ENCODE measurements at regions not wholly inside any gene's neighbourhood (a gene's known extent, or its start where the extent isn't known, plus 50 kb on each side); places are given as distances from the start of the nearest gene placed in this dataset.

- Histone ChIP-seq H3K9me2 (ENCODE audit: insufficient read depth) (no peaks in the 10 kb centered on the region), H4K20me1 (ENCODE audit: insufficient read depth) (no peaks in the 10 kb centered on the region), H3K4me3 (no peak overlapping the region), H2AFZ (no peak overlapping the region), H3K27me3 (ENCODE audit: insufficient read depth, low read depth) (no peaks in the 10 kb centered on the region), H3K27ac (no peak overlapping the region), H3K79me2 (ENCODE audit: low read depth) (no peaks in the 10 kb centered on the region), H3K4me2 (no peak overlapping the region), H3K9me3 (ENCODE audit: insufficient read depth, low read depth) (no peaks in the 10 kb centered on the region), H3K4me1 (replicated peaks; ENCODE audit: insufficient read depth) (no peaks in the 10 kb centered on the region), H3K36me3 (ENCODE audit: low read depth) (no peaks in the 10 kb centered on the region), H3F3A (ENCODE audit: insufficient read depth, low read depth) (no peaks in the 10 kb centered on the region)
- TF ChIP-seq CTCF (conservative IDR thresholded peaks at IDR 0.05) (no peak), EZH2 (IDR thresholded peaks at IDR 0.05; ENCODE audit: low read depth) (no peak)
- ChIA-PET POLR2A (ENCODE audit: unreplicated experiment) (no interaction called here), CTCF (no interaction called here)
- BruUV-seq (replicated peaks): no TSS peak
- intact Hi-C loops (cut with micrococcal nuclease; ENCODE audit: unreplicated experiment): no loop called here
- DNase-seq: no peak
Observed at GRCh38 chr10:55358539-55358938, 557.5 kb upstream of the PCDH15 start.

GRCh38 chr10:55353414-55353813, 552.4 kb upstream of the PCDH15 start:
- Histone ChIP-seq H2AFZ (no peak overlapping the region), H3K4me1 (replicated peaks; ENCODE audit: insufficient read depth) (no peaks in the 10 kb centered on the region), H3K79me2 (ENCODE audit: low read depth) (no peaks in the 10 kb centered on the region), H3K4me3 (no peak overlapping the region), H3K9me2 (ENCODE audit: insufficient read depth) (no peaks in the 10 kb centered on the region), H3K36me3 (ENCODE audit: low read depth) (no peaks in the 10 kb centered on the region), H3K4me2 (no peak overlapping the region), H3K27me3 (ENCODE audit: insufficient read depth, low read depth) (no peaks in the 10 kb centered on the region), H3K27ac (no peak overlapping the region), H3F3A (ENCODE audit: insufficient read depth, low read depth) (no peaks in the 10 kb centered on the region), H4K20me1 (ENCODE audit: insufficient read depth) (no peaks in the 10 kb centered on the region), H3K9me3 (ENCODE audit: insufficient read depth, low read depth) (no peaks in the 10 kb centered on the region)
- POLR2A ChIA-PET (ENCODE audit: unreplicated experiment): no interaction called here
- DNase-seq: no peak
- no TSS peak for BruUV-seq (replicated peaks)
- CTCF ChIA-PET: no interaction called here
- TF ChIP-seq CTCF (conservative IDR thresholded peaks at IDR 0.05) (no peak), EZH2 (IDR thresholded peaks at IDR 0.05; ENCODE audit: low read depth) (no peak)
- intact Hi-C loops (cut with micrococcal nuclease; ENCODE audit: unreplicated experiment): no loop called here

- POLR2A ChIA-PET (ENCODE audit: unreplicated experiment): no interaction called here
- Histone ChIP-seq H3K4me1 (replicated peaks; ENCODE audit: insufficient read depth) (no peaks in the 10 kb centered on the region), H3K36me3 (ENCODE audit: low read depth) (no peaks in the 10 kb centered on the region), H2AFZ (no peak overlapping the region), H3K4me2 (no peak overlapping the region), H3K9me2 (ENCODE audit: insufficient read depth) (no peaks in the 10 kb centered on the region), H3K4me3 (no peak overlapping the region), H3F3A (ENCODE audit: insufficient read depth, low read depth) (no peaks in the 10 kb centered on the region), H4K20me1 (ENCODE audit: insufficient read depth) (no peaks in the 10 kb centered on the region), H3K27me3 (ENCODE audit: insufficient read depth, low read depth) (no peaks in the 10 kb centered on the region), H3K9me3 (ENCODE audit: insufficient read depth, low read depth) (no peaks in the 10 kb centered on the region), H3K79me2 (ENCODE audit: low read depth) (no peaks in the 10 kb centered on the region), H3K27ac (no peak overlapping the region)
- BruUV-seq (replicated peaks): no TSS peak
- CTCF ChIA-PET: no interaction called here
- intact Hi-C loops (cut with micrococcal nuclease; ENCODE audit: unreplicated experiment): no loop called here
- TF ChIP-seq EZH2 (IDR thresholded peaks at IDR 0.05; ENCODE audit: low read depth) (no peak), CTCF (conservative IDR thresholded peaks at IDR 0.05) (no peak)
- DNase-seq: no peak
Observed at GRCh38 chr10:55351431-55351830, 550.4 kb upstream of the PCDH15 start.
